ENCODE measurements at regions not wholly inside any gene's neighbourhood (a gene's known extent, or its start where the extent isn't known, plus 50 kb on each side); places are given as distances from the start of the nearest gene placed in this dataset.

DNA sequence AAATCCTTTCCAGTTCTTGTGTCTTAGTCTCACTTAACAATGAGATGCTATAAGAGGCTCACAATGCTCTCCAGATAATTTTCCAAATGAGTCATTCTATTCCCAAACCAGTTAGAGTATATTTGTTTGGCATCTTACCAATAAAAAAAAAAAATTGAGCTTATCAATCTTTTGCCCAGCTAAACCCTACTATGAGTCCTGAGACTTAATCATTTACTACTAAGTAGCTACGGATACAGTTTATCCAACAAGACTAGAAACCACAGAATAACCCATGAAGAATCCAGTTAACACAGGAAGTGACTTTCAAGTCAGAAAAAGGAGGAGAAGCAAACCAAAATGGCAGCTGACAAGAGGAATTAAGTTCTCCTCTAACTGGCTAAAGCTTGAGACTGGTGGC, 330.3 kb upstream of the XYLT1 start:
- H3K36me3 ChIP-seq (ENCODE audit: control insufficient read depth in 2 of 2, insufficient read depth in 2 of 2, low read length in 2 of 2): no peaks in the 10 kb centered on the region
- no peaks in the 10 kb centered on the region for H3K27me3 ChIP-seq (ENCODE audit: control insufficient read depth in 2 of 2, insufficient read depth in 2 of 2, low read length in 2 of 2)
- no peak overlapping the region for H3K4me3 ChIP-seq (ENCODE audit: low read length in 2 of 2)
- no peak overlapping the region for H3K27ac ChIP-seq (ENCODE audit: low read depth in 2 of 2, low read length in 2 of 2)
- no peak overlapping the region for H3K9ac ChIP-seq (ENCODE audit: low read depth in 1 of 2, low read length in 2 of 2)
- H3K9me3 ChIP-seq (ENCODE audit: control insufficient read depth in 2 of 2, low read length in 2 of 2): no peaks in the 10 kb centered on the region
- no peaks in the 10 kb centered on the region for H3K4me1 ChIP-seq (ENCODE audit: control insufficient read depth in 2 of 2, insufficient read depth in 2 of 2, low read length in 2 of 2)

DNA sequence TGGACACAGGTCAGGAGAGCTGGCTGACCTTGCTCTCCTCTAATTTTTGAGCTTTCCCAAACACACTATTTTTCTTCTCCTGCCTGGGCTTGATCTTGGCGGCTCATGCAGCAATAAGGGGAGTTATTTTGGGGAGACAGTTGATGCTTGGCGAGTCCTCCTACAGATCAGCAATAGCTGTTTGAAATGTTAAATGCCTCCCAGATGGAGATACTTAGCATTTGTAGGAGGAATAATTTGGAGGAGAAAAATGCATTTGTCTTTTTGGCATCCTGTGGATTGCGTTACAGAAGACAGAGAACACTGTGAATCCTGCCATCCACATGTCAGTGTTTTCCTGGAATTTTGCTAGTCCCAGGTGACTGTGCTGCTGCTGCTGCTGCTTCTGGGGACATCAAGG, 328.0 kb upstream of the XYLT1 start:
- Histone ChIP-seq H3K36me3 (ENCODE audit: control insufficient read depth in 2 of 2, insufficient read depth in 2 of 2, low read length in 2 of 2) (no peaks in the 10 kb centered on the region), H3K27me3 (ENCODE audit: control insufficient read depth in 2 of 2, insufficient read depth in 2 of 2, low read length in 2 of 2) (no peaks in the 10 kb centered on the region), H3K4me3 (ENCODE audit: low read length in 2 of 2) (no peak overlapping the region), H3K9me3 (ENCODE audit: control insufficient read depth in 2 of 2, low read length in 2 of 2) (no peaks in the 10 kb centered on the region), H3K4me1 (ENCODE audit: control insufficient read depth in 2 of 2, insufficient read depth in 2 of 2, low read length in 2 of 2) (no peaks in the 10 kb centered on the region), H3K27ac (ENCODE audit: low read depth in 2 of 2, low read length in 2 of 2) (no peak overlapping the region), H3K9ac (ENCODE audit: low read depth in 1 of 2, low read length in 2 of 2) (no peak overlapping the region)

DNA sequence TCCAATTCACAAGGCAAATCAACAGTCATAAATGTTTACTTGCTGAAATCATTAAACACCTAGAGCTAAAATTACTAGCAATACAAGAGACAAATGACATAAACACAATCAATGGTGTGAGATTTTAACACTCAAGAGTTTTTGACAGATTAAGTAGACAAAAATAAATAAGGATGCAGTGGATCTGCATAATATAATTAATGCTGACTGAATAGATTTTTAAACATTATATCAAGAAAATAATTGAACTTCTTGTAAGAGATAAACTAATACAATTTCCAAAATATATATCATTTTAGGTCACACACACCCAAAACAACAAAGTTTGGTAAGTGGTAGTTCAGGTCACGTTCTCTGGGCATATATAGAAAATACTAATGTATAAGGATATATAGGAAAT, 322.6 kb upstream of the XYLT1 start:
- Histone ChIP-seq H3K9ac (ENCODE audit: low read depth in 1 of 2, low read length in 2 of 2) (no peak overlapping the region), H3K4me1 (ENCODE audit: control insufficient read depth in 2 of 2, insufficient read depth in 2 of 2, low read length in 2 of 2) (no peaks in the 10 kb centered on the region), H3K9me3 (ENCODE audit: control insufficient read depth in 2 of 2, low read length in 2 of 2) (no peaks in the 10 kb centered on the region), H3K27me3 (ENCODE audit: control insufficient read depth in 2 of 2, insufficient read depth in 2 of 2, low read length in 2 of 2) (no peaks in the 10 kb centered on the region), H3K4me3 (ENCODE audit: low read length in 2 of 2) (no peak overlapping the region), H3K36me3 (ENCODE audit: control insufficient read depth in 2 of 2, insufficient read depth in 2 of 2, low read length in 2 of 2) (no peaks in the 10 kb centered on the region), H3K27ac (ENCODE audit: low read depth in 2 of 2, low read length in 2 of 2) (no peak overlapping the region)

DNA sequence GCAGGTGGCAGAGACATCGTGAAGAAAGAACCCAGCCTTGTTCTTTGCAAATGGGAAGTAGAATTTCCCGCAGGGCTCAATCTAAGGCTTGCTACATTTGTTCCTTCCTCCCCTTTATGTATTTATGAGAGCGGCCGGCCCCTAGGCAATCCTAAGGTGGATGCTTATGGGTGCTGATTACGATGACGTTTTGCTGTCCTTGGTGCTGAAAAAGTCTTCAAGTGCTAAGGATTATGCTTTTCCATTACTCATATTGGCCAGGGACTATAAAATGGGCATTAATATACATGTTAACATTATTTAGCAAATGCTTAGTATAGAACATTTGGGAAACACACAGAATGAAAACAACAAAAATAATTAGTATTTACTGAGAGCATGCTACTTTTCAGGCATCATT, 313.3 kb upstream of the XYLT1 start:
- no peaks in the 10 kb centered on the region for H3K36me3 ChIP-seq (ENCODE audit: control insufficient read depth in 2 of 2, insufficient read depth in 2 of 2, low read length in 2 of 2)
- no peak overlapping the region for H3K4me3 ChIP-seq (ENCODE audit: low read length in 2 of 2)
- H3K9ac ChIP-seq (ENCODE audit: low read depth in 1 of 2, low read length in 2 of 2): no peak overlapping the region
- H3K27me3 ChIP-seq (ENCODE audit: control insufficient read depth in 2 of 2, insufficient read depth in 2 of 2, low read length in 2 of 2): peaks cover 0 to 3% of the 10 kb centered on the region in 2 donors
- H3K4me1 ChIP-seq (ENCODE audit: control insufficient read depth in 2 of 2, insufficient read depth in 2 of 2, low read length in 2 of 2): no peaks in the 10 kb centered on the region
- no peak overlapping the region for H3K27ac ChIP-seq (ENCODE audit: low read depth in 2 of 2, low read length in 2 of 2)
- no peaks in the 10 kb centered on the region for H3K9me3 ChIP-seq (ENCODE audit: control insufficient read depth in 2 of 2, low read length in 2 of 2)

DNA sequence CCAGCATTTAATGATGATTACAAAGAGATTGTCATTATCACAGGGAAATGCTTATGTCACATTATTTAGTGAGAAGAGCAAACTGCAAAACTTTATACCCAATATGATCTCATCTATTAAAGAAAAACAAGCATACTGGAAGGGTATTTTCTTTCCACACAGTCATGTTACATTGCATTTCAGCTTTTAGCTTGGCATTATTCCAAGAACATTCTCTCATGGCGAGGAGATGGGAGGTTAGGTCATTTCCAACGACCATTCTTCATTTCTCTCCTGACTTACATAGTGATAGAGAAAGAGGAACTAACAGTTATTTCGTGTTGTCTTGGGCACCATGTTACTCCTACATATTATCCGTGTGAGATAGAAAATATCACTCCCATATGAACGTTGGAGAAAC, 309.4 kb upstream of the XYLT1 start:
- Histone ChIP-seq H3K4me1 (ENCODE audit: control insufficient read depth in 2 of 2, insufficient read depth in 2 of 2, low read length in 2 of 2) (no peaks in the 10 kb centered on the region), H3K9ac (ENCODE audit: low read depth in 1 of 2, low read length in 2 of 2) (no peak overlapping the region)

DNA sequence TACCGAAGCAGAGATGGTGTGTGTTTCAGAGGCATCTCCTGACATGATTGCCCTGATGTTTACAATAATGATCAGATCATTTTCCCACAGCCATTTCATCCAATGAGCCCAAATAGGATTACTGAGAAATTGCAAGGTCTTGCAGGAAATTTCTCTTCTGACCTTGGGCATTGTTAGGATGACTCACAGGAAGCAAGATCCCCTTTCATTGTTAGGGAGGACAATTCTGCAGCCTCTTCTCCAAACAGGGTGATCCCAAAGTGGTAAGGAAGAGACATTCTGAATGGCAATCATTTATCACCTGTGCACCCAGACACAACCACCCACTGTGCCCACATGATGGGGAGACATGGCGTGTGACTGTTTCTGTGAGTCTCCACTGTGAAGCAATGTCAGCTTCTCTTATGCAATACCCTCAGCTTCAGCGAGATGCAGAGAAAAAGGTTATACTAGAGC, 306.7 kb upstream of the XYLT1 start:
- H3K27me3 ChIP-seq (ENCODE audit: control insufficient read depth in 2 of 2, insufficient read depth in 2 of 2, low read length in 2 of 2): no peaks in the 10 kb centered on the region
- H3K36me3 ChIP-seq (ENCODE audit: control insufficient read depth in 2 of 2, insufficient read depth in 2 of 2, low read length in 2 of 2): no peaks in the 10 kb centered on the region
- H3K4me3 ChIP-seq (ENCODE audit: low read length in 2 of 2): no peak overlapping the region
- H3K4me1 ChIP-seq (ENCODE audit: control insufficient read depth in 2 of 2, insufficient read depth in 2 of 2, low read length in 2 of 2): no peaks in the 10 kb centered on the region
- no peak overlapping the region for H3K9ac ChIP-seq (ENCODE audit: low read depth in 1 of 2, low read length in 2 of 2)
- H3K27ac ChIP-seq (ENCODE audit: low read depth in 2 of 2, low read length in 2 of 2): no peak overlapping the region
- H3K9me3 ChIP-seq (ENCODE audit: control insufficient read depth in 2 of 2, low read length in 2 of 2): no peaks in the 10 kb centered on the region

More for the DNA sequence above, 309.4 kb upstream of the XYLT1 start:
- H3K27ac ChIP-seq (ENCODE audit: low read depth in 2 of 2, low read length in 2 of 2): no peak overlapping the region
- no peaks in the 10 kb centered on the region for H3K9me3 ChIP-seq (ENCODE audit: control insufficient read depth in 2 of 2, low read length in 2 of 2)
- no peaks in the 10 kb centered on the region for H3K36me3 ChIP-seq (ENCODE audit: control insufficient read depth in 2 of 2, insufficient read depth in 2 of 2, low read length in 2 of 2)
- no peak overlapping the region for H3K4me3 ChIP-seq (ENCODE audit: low read length in 2 of 2)
- peaks cover 0 to 3% of the 10 kb centered on the region in 2 donors for H3K27me3 ChIP-seq (ENCODE audit: control insufficient read depth in 2 of 2, insufficient read depth in 2 of 2, low read length in 2 of 2)

DNA sequence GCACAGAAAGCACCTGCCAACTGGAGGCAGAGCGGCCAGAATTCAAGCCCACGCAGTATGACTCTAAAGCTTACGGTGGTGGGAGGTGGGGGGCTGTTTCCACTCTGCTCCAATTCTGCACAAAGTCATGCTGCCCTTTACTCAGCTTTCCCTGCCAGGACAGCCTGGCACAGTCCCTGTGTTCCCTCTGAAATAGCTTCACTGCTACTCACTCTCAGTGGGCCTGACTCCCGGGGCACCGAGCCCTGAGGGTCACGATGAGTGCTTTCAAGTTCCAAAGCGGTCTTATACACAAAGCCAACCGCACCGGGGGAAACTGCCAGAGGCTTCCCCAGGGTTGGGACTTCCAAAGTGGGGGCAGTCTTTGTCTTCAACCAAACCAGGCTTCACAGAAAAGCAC, 306.1 kb upstream of the XYLT1 start:
- Histone ChIP-seq H3K4me3 (ENCODE audit: low read length in 2 of 2) (no peak overlapping the region), H3K27me3 (ENCODE audit: control insufficient read depth in 2 of 2, insufficient read depth in 2 of 2, low read length in 2 of 2) (no peaks in the 10 kb centered on the region), H3K9me3 (ENCODE audit: control insufficient read depth in 2 of 2, low read length in 2 of 2) (no peaks in the 10 kb centered on the region), H3K9ac (ENCODE audit: low read depth in 1 of 2, low read length in 2 of 2) (no peak overlapping the region), H3K4me1 (ENCODE audit: control insufficient read depth in 2 of 2, insufficient read depth in 2 of 2, low read length in 2 of 2) (no peaks in the 10 kb centered on the region), H3K36me3 (ENCODE audit: control insufficient read depth in 2 of 2, insufficient read depth in 2 of 2, low read length in 2 of 2) (no peaks in the 10 kb centered on the region), H3K27ac (ENCODE audit: low read depth in 2 of 2, low read length in 2 of 2) (no peak overlapping the region)

DNA sequence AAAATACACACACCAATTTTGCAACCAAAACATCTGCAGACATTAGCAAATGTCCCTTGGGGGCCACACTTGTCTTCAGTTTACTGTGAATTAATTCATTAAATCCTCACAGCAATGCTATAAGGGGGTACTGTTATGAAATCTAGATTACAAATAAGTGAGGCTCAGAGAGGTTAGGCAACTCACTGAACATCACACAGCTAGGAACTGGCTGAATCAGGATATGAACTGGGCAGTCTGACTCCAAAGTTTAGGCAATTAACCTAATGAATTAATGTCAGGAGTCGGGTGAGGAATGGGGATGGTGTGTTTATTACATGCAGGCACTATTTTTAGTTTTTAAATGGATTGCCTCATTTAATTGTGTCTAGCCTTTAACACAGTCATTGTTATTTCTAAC, 305.7 kb upstream of the XYLT1 start:
- Histone ChIP-seq H3K9me3 (ENCODE audit: control insufficient read depth in 2 of 2, low read length in 2 of 2) (no peaks in the 10 kb centered on the region), H3K27me3 (ENCODE audit: control insufficient read depth in 2 of 2, insufficient read depth in 2 of 2, low read length in 2 of 2) (no peaks in the 10 kb centered on the region)

DNA sequence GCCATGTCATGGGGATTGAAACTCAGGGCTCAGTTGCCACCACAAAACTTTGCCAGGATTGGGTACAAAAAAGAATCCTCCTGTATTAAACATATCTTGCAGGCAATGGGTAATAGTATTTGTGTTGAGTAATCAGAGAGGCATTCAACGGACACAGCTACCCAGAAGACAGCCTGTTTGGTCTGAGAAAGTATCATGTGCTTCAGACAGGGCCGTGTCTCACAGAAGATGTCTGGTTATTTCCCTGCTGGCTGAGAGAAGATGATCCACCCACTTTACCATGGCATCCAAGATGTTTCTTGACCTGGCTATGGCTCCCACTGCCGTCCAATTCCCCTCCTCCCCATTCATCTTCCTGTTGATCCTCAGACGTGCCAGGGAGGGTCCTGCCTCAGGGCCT, 304.3 kb upstream of the XYLT1 start:
- Histone ChIP-seq H3K9me3 (ENCODE audit: control insufficient read depth in 2 of 2, low read length in 2 of 2) (no peaks in the 10 kb centered on the region), H3K4me3 (ENCODE audit: low read length in 2 of 2) (no peak overlapping the region), H3K9ac (ENCODE audit: low read depth in 1 of 2, low read length in 2 of 2) (no peak overlapping the region), H3K36me3 (ENCODE audit: control insufficient read depth in 2 of 2, insufficient read depth in 2 of 2, low read length in 2 of 2) (no peaks in the 10 kb centered on the region), H3K4me1 (ENCODE audit: control insufficient read depth in 2 of 2, insufficient read depth in 2 of 2, low read length in 2 of 2) (no peaks in the 10 kb centered on the region), H3K27ac (ENCODE audit: low read depth in 2 of 2, low read length in 2 of 2) (no peak overlapping the region), H3K27me3 (ENCODE audit: control insufficient read depth in 2 of 2, insufficient read depth in 2 of 2, low read length in 2 of 2) (no peaks in the 10 kb centered on the region)

More for the DNA sequence above, 305.7 kb upstream of the XYLT1 start:
- no peak overlapping the region for H3K4me3 ChIP-seq (ENCODE audit: low read length in 2 of 2)
- H3K27ac ChIP-seq (ENCODE audit: low read depth in 2 of 2, low read length in 2 of 2): no peak overlapping the region
- H3K36me3 ChIP-seq (ENCODE audit: control insufficient read depth in 2 of 2, insufficient read depth in 2 of 2, low read length in 2 of 2): no peaks in the 10 kb centered on the region
- no peak overlapping the region for H3K9ac ChIP-seq (ENCODE audit: low read depth in 1 of 2, low read length in 2 of 2)
- no peaks in the 10 kb centered on the region for H3K4me1 ChIP-seq (ENCODE audit: control insufficient read depth in 2 of 2, insufficient read depth in 2 of 2, low read length in 2 of 2)

DNA sequence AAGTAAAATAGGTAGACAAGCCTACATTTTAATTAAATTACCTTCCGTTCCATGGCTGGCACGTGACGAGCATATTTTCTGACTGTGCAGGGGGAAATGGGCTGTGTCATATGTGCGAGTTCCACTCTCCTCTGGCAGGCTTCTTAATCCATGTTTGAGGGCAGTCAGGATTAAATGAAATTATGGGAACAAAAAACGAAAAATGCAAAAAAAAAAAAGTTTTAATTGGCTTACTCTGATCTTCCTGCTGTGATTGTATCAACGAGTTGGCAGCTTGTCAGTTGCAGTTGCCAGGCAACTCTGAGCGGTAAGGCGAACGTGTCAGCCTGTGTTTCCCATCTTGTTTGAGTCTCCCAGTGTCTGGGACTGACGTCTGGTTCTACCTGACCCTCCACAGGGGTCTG, 302.9 kb upstream of the XYLT1 start:
- Histone ChIP-seq H3K27ac (ENCODE audit: low read depth in 2 of 2, low read length in 2 of 2) (no peak overlapping the region), H3K4me1 (ENCODE audit: control insufficient read depth in 2 of 2, insufficient read depth in 2 of 2, low read length in 2 of 2) (no peaks in the 10 kb centered on the region), H3K27me3 (ENCODE audit: control insufficient read depth in 2 of 2, insufficient read depth in 2 of 2, low read length in 2 of 2) (no peaks in the 10 kb centered on the region), H3K9me3 (ENCODE audit: control insufficient read depth in 2 of 2, low read length in 2 of 2) (no peaks in the 10 kb centered on the region), H3K9ac (ENCODE audit: low read depth in 1 of 2, low read length in 2 of 2) (no peak overlapping the region), H3K36me3 (ENCODE audit: control insufficient read depth in 2 of 2, insufficient read depth in 2 of 2, low read length in 2 of 2) (no peaks in the 10 kb centered on the region), H3K4me3 (ENCODE audit: low read length in 2 of 2) (no peak overlapping the region)

DNA sequence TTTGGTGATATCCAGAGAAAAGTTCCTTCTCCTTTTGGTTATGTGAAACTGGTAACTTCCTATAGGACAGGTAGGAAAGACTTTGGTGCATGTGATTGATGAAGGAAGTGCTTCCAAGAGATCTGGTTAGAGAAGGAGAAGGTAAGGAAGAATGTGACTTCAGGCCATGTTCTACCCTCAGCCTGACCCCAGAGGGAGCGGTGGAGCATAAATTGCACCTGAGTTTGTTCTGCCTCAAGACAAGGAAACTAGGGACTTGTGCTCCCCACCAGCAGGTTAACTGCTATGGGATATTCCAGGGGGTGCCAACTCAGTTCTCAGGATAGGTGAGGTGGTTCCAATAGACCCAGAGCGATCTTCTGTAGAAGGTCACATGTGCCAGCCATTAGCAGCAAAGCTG, 299.3 kb upstream of the XYLT1 start:
- Histone ChIP-seq H3K27me3 (ENCODE audit: control insufficient read depth in 2 of 2, insufficient read depth in 2 of 2, low read length in 2 of 2) (no peaks in the 10 kb centered on the region), H3K9me3 (ENCODE audit: control insufficient read depth in 2 of 2, low read length in 2 of 2) (no peaks in the 10 kb centered on the region), H3K36me3 (ENCODE audit: control insufficient read depth in 2 of 2, insufficient read depth in 2 of 2, low read length in 2 of 2) (no peaks in the 10 kb centered on the region), H3K4me1 (ENCODE audit: control insufficient read depth in 2 of 2, insufficient read depth in 2 of 2, low read length in 2 of 2) (no peaks in the 10 kb centered on the region), H3K27ac (ENCODE audit: low read depth in 2 of 2, low read length in 2 of 2) (no peak overlapping the region), H3K9ac (ENCODE audit: low read depth in 1 of 2, low read length in 2 of 2) (no peak overlapping the region), H3K4me3 (ENCODE audit: low read length in 2 of 2) (no peak overlapping the region)
